Ovary (tissue), 3 donors: ENCODE measurements at regions not wholly inside any gene's neighbourhood (a gene's known extent, or its start where the extent isn't known, plus 50 kb on each side); places are given as distances from the start of the nearest gene placed in this dataset.

ENCODE experiments used
- POLR2A ChIP-seq: fragments of 450-650 bp; IDR thresholded peaks from one replicate; pipeline ENCODE4 v1.6.1; 2017; ENCODE audit warnings: antibody characterized with exemption, mild to moderate bottlenecking, moderate library complexity
- TF ChIP-seq, protein P1 (sequence below), 3 donors: fragments of 450-650 bp in 2 of 3; fragments of 200-600 bp in 1 of 3; IDR thresholded peaks; one replicate each; pipeline versions ENCODE4 v1.5.1 to v1.8.0; 2016 to 2022; ENCODE audit warnings: antibody characterized with exemption in 3 of 3, mild to moderate bottlenecking in 1 of 3
- donor health status: DM: no; HTN: no; CAD: no.

DNA sequence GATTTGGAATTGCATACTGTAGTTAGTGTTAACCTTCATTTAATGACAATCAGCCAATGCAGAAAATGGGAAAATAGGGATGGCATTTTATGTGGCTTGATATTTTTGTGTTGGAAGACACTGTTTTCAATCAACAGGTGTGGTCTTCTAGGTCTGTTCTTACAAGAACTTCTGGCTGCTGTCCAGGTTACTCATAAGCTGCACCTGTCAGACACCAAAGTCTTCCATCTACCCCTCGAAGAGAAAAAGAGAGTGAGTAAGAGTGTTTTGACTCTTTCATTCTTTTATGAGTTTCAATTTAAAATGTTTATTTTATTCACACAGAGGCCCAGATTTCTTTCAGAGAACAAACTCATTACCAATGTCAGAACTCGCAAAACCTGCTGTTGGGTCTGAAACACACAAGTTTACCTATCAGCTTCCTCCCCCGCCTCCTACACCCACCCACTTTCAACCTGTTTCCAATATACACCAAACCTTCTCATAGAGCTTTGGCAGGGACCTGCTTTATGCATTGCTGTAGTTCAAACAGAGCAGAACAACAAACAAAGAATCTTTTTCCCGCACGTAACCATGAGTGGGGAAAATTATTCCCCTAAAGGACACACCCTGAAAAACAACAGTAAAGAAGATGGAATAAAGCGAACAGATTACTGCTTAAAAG, 767.7 kb upstream of the ALCAM start:
- TF ChIP-seq POLR2A: no peak
- TF ChIP-seq, protein P1, sequence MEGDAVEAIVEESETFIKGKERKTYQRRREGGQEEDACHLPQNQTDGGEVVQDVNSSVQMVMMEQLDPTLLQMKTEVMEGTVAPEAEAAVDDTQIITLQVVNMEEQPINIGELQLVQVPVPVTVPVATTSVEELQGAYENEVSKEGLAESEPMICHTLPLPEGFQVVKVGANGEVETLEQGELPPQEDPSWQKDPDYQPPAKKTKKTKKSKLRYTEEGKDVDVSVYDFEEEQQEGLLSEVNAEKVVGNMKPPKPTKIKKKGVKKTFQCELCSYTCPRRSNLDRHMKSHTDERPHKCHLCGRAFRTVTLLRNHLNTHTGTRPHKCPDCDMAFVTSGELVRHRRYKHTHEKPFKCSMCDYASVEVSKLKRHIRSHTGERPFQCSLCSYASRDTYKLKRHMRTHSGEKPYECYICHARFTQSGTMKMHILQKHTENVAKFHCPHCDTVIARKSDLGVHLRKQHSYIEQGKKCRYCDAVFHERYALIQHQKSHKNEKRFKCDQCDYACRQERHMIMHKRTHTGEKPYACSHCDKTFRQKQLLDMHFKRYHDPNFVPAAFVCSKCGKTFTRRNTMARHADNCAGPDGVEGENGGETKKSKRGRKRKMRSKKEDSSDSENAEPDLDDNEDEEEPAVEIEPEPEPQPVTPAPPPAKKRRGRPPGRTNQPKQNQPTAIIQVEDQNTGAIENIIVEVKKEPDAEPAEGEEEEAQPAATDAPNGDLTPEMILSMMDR (IDR thresholded peaks at IDR 0.05): no peak
